H9 (cell line): ENCODE measurements at regions not wholly inside any gene's neighbourhood (a gene's known extent, or its start where the extent isn't known, plus 50 kb on each side); places are given as distances from the start of the nearest gene placed in this dataset.

ENCODE experiments used
- DNase-seq: peaks from one replicate; pipeline ENCODE4 v3.0.0-alpha.2; 2017
- H2AFZ ChIP-seq: one replicate; pipeline ENCODE4 v1.6.1; 2013; ENCODE audit warnings: mild to moderate bottlenecking, low read length, control low read depth, moderate library complexity
- H2AK5ac ChIP-seq: 2 replicates; pipeline ENCODE4 v1.6.1; 2013; ENCODE audit warnings: low read length, control low read depth, mixed read lengths; ENCODE audit not compliant: insufficient read length
- H2BK120ac ChIP-seq: one replicate; pipeline ENCODE4 v1.6.1; 2013; ENCODE audit warnings: low read depth, mild to moderate bottlenecking, low read length, control low read depth, inconsistent platforms; ENCODE audit not compliant: poor library complexity, severe bottlenecking
- H2BK12ac ChIP-seq: 2 replicates; pipeline ENCODE4 v1.6.1; 2013; ENCODE audit warnings: low read length, control low read depth, mixed read lengths, low read depth; ENCODE audit not compliant: insufficient read length
- H2BK15ac ChIP-seq: 2 replicates; pipeline ENCODE4 v1.6.1; 2013; ENCODE audit warnings: low read depth, low read length, control low read depth
- H2BK20ac ChIP-seq: one replicate; pipeline ENCODE4 v1.6.1; 2013; ENCODE audit warnings: low read depth, mild to moderate bottlenecking, low read length, control low read depth, inconsistent platforms; ENCODE audit not compliant: poor library complexity, severe bottlenecking
- H2BK5ac ChIP-seq: 2 replicates; pipeline ENCODE4 v1.6.1; 2013; ENCODE audit warnings: low read length, control low read depth, mixed read lengths; ENCODE audit not compliant: insufficient read length
- H3K14ac ChIP-seq: 2 replicates; pipeline ENCODE4 v1.6.1; 2013; ENCODE audit warnings: low read length, control low read depth; ENCODE audit not compliant: insufficient read depth
- H3K18ac ChIP-seq: 2 replicates; pipeline ENCODE4 v1.6.1; 2013; ENCODE audit warnings: low read depth, mild to moderate bottlenecking, mixed read lengths, low read length, control low read depth; ENCODE audit not compliant: insufficient read length
- H3K23ac ChIP-seq: 2 replicates; pipeline ENCODE4 v1.6.1; 2013; ENCODE audit warnings: low read length, control low read depth, mixed read lengths, low read depth; ENCODE audit not compliant: insufficient read length
- H3K23me2 ChIP-seq: 2 replicates; pipeline ENCODE4 v1.6.1; 2013; ENCODE audit warnings: low read depth, mild to moderate bottlenecking, mixed read lengths, low read length, control low read depth; ENCODE audit not compliant: insufficient read length, poor library complexity, severe bottlenecking
- H3K27ac ChIP-seq: 2 replicates; pipeline ENCODE4 v1.5.1; 2013; ENCODE audit warnings: low read length, control low read depth, mixed read lengths, low read depth; ENCODE audit not compliant: insufficient read length
- H3K27me3 ChIP-seq: 2 replicates; pipeline ENCODE4 v1.6.1; 2013; ENCODE audit warnings: low read length, control low read depth, inconsistent platforms; ENCODE audit not compliant: insufficient read depth
- H3K4ac ChIP-seq: 2 replicates; pipeline ENCODE4 v1.6.1; 2013; ENCODE audit warnings: low read depth, mild to moderate bottlenecking, control low read depth, inconsistent platforms, low read length, moderate library complexity
- H3K4me1 ChIP-seq: 2 replicates; pipeline ENCODE4 v1.6.1; 2013; ENCODE audit warnings: low read length, control low read depth, inconsistent platforms; ENCODE audit not compliant: insufficient read depth
- H3K4me2 ChIP-seq: 2 replicates; pipeline ENCODE4 v1.6.1; 2013; ENCODE audit warnings: low read length, control low read depth, mixed read lengths; ENCODE audit not compliant: insufficient read length, insufficient read depth
- H3K56ac ChIP-seq: 2 replicates; pipeline ENCODE4 v1.6.1; 2013; ENCODE audit warnings: low read depth, mild to moderate bottlenecking, mixed read lengths, low read length, control low read depth; ENCODE audit not compliant: insufficient read length
- H3K79me1 ChIP-seq: 2 replicates; pipeline ENCODE4 v1.6.1; 2013; ENCODE audit warnings: low read depth, mild to moderate bottlenecking, moderate library complexity, low read length, control low read depth, inconsistent platforms; ENCODE audit not compliant: insufficient read depth, poor library complexity, severe bottlenecking
- H3K79me2 ChIP-seq: 2 replicates; pipeline ENCODE4 v1.6.1; 2013; ENCODE audit warnings: low read length, control low read depth, inconsistent platforms; ENCODE audit not compliant: insufficient read depth
- H3K9ac ChIP-seq: 2 replicates; pipeline ENCODE4 v1.6.1; 2013; ENCODE audit warnings: low read length, control low read depth, mixed read lengths; ENCODE audit not compliant: insufficient read length; ENCODE audit errors: extremely low read depth
- H3K9me3 ChIP-seq: one replicate; pipeline ENCODE4 v1.6.1; 2013; ENCODE audit warnings: low read depth, low read length, inconsistent platforms; ENCODE audit not compliant: control insufficient read depth
- H3T11ph ChIP-seq: one replicate; pipeline ENCODE4 v1.6.1; 2013; ENCODE audit warnings: mild to moderate bottlenecking, low read length, control low read depth, inconsistent platforms
- H4K20me1 ChIP-seq: one replicate; pipeline ENCODE4 v1.6.1; 2013; ENCODE audit not compliant: control insufficient read depth, insufficient read length, insufficient read depth
- H4K5ac ChIP-seq: 2 replicates; pipeline ENCODE4 v1.6.1; 2013; ENCODE audit warnings: low read depth, mild to moderate bottlenecking, mixed read lengths, low read length, control low read depth; ENCODE audit not compliant: insufficient read length
- H4K8ac ChIP-seq: replicated peaks from 2 replicates; pipeline ENCODE4 v1.6.1; 2013; ENCODE audit warnings: low read length, control low read depth, mixed read lengths, low read depth; ENCODE audit not compliant: insufficient read length
- H4K91ac ChIP-seq: 2 replicates; pipeline ENCODE4 v1.6.1; 2013; ENCODE audit warnings: low read depth, mild to moderate bottlenecking, moderate library complexity, mixed read lengths, low read length, control low read depth; ENCODE audit not compliant: insufficient read length
- H3K27ac Mint-ChIP-seq, 3 experiments: 2 replicates in 2 of 3; 3 replicates in 1 of 3; pipeline ENCODE4 v1.8.0; 2020 to 2021; ENCODE audit warnings: mixed read lengths in 3 of 3, mild to moderate bottlenecking in 1 of 3, moderate library complexity in 1 of 3
- H3K27me3 Mint-ChIP-seq: 2 replicates; pipeline ENCODE4 v1.8.0; 2021; ENCODE audit warnings: low read depth, mild to moderate bottlenecking, moderate library complexity, mixed read lengths
- H3K36me3 Mint-ChIP-seq, 3 experiments: 2 replicates in 2 of 3; 3 replicates in 1 of 3; pipeline ENCODE4 v1.8.0; 2020 to 2021; ENCODE audit warnings: low read depth in 3 of 3, mixed read lengths in 3 of 3; ENCODE audit not compliant: insufficient read depth in 1 of 3
- H3K4me1 Mint-ChIP-seq, 2 experiments: 2 replicates each; pipeline ENCODE4 v1.8.0; 2020; ENCODE audit warnings: mixed read lengths in 2 of 2
- H3K4me3 Mint-ChIP-seq, 2 experiments: 2 replicates in 1 of 2; 3 replicates in 1 of 2; pipeline ENCODE4 v1.8.0; 2020 to 2021; ENCODE audit warnings: mild to moderate bottlenecking in 2 of 2, mixed read lengths in 2 of 2, moderate library complexity in 1 of 2
- H3K9me3 Mint-ChIP-seq, 2 experiments: 2 replicates in 1 of 2; 3 replicates in 1 of 2; pipeline ENCODE4 v1.8.0; 2020; ENCODE audit warnings: mild to moderate bottlenecking in 2 of 2, mixed read lengths in 2 of 2, moderate library complexity in 1 of 2
- WGBS: extraction: QIAGEN DNeasy Blood & Tissue Kit; methylation state at CpG from one replicate; pipeline ENCODE4 v1.1.7; 2013; ENCODE audit warnings: missing lambda C conversion rate, low lambda C conversion rate, mixed read lengths; ENCODE audit not compliant: insufficient read length; ENCODE audit errors: extremely low coverage; 5-methylcytosine and 5-hydroxymethylcytosine counted together
- TF ChIP-seq, protein P1 (sequence below): fragments of 200-600 bp; sonication (generic); conservative IDR thresholded peaks from 3 replicates; pipeline ENCODE4 v1.8.0; 2021; ENCODE audit warnings: antibody characterized with exemption, mild to moderate bottlenecking

DNA sequence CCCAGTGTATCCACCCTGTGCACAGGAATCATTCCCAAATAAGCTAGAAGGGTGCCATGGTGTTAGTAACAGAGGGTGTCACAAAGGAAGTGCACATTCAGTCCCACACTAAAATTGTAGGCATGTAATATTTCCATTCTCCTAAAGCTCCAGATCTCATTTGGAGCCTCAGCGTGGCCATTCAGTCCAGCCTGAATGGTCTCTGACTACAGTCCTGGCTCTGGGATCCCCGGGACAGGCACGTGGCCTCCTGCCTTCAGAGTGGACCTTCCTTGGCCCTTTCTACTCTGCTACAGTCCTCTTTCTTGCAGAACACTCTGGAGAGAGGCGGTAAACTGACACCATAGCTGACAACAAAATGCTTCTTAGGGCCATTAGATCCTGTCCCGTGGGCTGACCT, 243.9 kb downstream of the IRX2 start:
- H2BK5ac ChIP-seq = no peak overlapping the region
- no peak overlapping the region for H3K4me2 ChIP-seq
- TF ChIP-seq, protein P1, sequence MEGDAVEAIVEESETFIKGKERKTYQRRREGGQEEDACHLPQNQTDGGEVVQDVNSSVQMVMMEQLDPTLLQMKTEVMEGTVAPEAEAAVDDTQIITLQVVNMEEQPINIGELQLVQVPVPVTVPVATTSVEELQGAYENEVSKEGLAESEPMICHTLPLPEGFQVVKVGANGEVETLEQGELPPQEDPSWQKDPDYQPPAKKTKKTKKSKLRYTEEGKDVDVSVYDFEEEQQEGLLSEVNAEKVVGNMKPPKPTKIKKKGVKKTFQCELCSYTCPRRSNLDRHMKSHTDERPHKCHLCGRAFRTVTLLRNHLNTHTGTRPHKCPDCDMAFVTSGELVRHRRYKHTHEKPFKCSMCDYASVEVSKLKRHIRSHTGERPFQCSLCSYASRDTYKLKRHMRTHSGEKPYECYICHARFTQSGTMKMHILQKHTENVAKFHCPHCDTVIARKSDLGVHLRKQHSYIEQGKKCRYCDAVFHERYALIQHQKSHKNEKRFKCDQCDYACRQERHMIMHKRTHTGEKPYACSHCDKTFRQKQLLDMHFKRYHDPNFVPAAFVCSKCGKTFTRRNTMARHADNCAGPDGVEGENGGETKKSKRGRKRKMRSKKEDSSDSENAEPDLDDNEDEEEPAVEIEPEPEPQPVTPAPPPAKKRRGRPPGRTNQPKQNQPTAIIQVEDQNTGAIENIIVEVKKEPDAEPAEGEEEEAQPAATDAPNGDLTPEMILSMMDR = no peak
- no peak overlapping the region for H2BK20ac ChIP-seq
- H3K4ac ChIP-seq = no peak overlapping the region
- no peak for DNase-seq
- H4K5ac ChIP-seq = no peak overlapping the region
- no peaks in the 10 kb centered on the region; the same call in 1 of the 2 replicates for H3K4me1 ChIP-seq
- H3K4me3 Mint-ChIP-seq = no peak overlapping the region
- no peaks in the 10 kb centered on the region for H4K20me1 ChIP-seq
- H3K27ac ChIP-seq = no peak overlapping the region
- no peak overlapping the region for H3K56ac ChIP-seq
- peaks cover 10 to 11% of the 10 kb centered on the region in 2 experiments; a peak in 3 of 5 replicates for H3K9me3 Mint-ChIP-seq
- H3T11ph ChIP-seq = no peak overlapping the region
- no peak overlapping the region for H3K18ac ChIP-seq
- peaks cover 10 to 15% of the 10 kb centered on the region in 2 experiments for H3K4me1 Mint-ChIP-seq
- no peak overlapping the region for H2AFZ ChIP-seq
- no peak overlapping the region for H3K14ac ChIP-seq
- no peak overlapping the region for H4K8ac ChIP-seq
- peaks cover 0 to 5% (median 3%) of the 10 kb centered on the region in 3 experiments; a peak in 2 of 7 replicates for H3K36me3 Mint-ChIP-seq
- no peak overlapping the region for H3K23ac ChIP-seq
- WGBS = no CpG with 5 or more reads among the region's 5 CpGs
- no peaks in the 10 kb centered on the region for H3K23me2 ChIP-seq
- H3K79me2 ChIP-seq = no peaks in the 10 kb centered on the region
- H3K79me1 ChIP-seq = no peaks in the 10 kb centered on the region
- H2AK5ac ChIP-seq = no peak overlapping the region
- no peaks in the 10 kb centered on the region for H3K9me3 ChIP-seq
- H2BK15ac ChIP-seq = no peak overlapping the region
- no peaks in the 10 kb centered on the region for H3K27me3 ChIP-seq
- H2BK120ac ChIP-seq = no peak overlapping the region
- peaks cover 1% of the 10 kb centered on the region; the same call in 1 of the 2 replicates for H3K27me3 Mint-ChIP-seq
- H2BK12ac ChIP-seq = no peak overlapping the region
- H3K27ac Mint-ChIP-seq = no peak overlapping the region
- H3K9ac ChIP-seq = no peak overlapping the region
- H4K91ac ChIP-seq = no peak overlapping the region
